Anterior cingulate cortex (tissue), 58 donors: ENCODE measurements at regions not wholly inside any gene's neighbourhood (a gene's known extent, or its start where the extent isn't known, plus 50 kb on each side); places are given as distances from the start of the nearest gene placed in this dataset.
A peak's percentile ranks its signal among the peaks of the same experiment; 100 is the strongest.

Source experiments
- DNase-seq, 58 donors: peaks; one replicate each; lab custom pipeline; 2025; lab: John Stamatoyannopoulos, UW

DNA sequence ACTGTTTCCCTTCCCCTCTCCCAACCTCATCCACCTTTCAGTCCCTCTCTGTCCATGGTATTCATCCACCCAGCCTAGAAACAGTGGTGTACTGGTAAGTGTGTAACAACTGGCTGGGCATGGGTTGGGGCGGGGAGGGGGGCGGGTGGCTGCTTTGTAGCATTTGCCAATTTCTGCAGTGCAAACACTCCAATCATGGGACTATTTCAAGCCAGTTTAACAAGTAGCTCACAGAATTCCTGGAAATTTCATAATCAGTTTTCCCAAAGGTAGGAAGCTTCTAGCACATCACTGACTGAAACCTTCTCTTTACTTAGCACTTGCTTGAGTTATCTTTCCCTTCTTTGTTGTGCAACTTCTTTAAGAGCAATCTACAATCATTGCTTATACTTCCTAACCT lies 100.8 kb upstream of the WASF3 start:
- no peak for DNase-seq

DNA sequence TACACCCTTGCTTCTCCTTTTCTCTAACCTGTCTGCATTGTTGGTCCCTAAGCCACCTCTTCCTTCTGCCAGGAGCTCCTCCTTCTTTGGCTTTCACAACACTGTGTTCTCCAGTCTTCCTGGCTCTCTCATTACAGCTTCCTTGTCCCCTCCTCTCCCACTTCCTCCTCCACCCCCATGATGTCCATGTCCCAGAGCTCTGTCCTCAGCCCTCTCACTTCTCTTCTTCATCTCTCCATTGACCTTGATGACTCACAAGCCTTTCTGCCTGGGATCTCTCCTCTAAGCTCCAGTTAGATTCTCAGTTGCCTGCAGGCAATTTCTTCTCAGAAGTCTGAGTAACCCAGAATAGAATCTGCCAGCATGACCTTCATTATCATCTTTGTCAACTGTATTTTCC lies 100.3 kb upstream of the WASF3 start:
- DNase-seq: no peak

DNA sequence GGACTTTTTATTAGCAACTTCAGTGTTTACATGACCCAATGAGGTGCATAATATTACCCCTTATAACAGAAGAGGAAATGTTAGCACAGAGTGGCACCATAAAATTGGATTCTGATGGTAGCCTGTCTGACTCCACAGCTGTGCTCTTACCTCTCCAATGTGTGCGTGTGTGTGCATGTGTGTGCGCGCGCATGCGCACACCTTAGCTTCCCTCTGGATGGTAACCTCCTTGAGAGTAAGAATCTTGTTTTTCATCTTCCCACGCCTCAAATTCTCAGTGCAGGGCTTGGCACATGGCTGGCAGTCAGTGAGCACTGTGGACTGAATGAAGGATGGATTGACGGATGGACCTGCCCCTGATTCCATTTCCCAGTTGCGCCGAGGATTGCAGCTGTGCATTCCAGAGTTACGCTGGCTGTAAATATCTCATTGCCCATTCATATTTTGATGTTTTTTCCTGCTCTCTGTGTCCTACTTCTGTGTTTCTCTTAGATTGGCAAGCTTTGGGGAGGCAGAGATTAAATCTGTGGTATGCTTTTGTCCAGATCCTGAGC lies 99.2 kb upstream of the WASF3 start:
- DNase-seq: peak in 3 of 58 donors; percentile 9 to 16 (median 15)

DNA sequence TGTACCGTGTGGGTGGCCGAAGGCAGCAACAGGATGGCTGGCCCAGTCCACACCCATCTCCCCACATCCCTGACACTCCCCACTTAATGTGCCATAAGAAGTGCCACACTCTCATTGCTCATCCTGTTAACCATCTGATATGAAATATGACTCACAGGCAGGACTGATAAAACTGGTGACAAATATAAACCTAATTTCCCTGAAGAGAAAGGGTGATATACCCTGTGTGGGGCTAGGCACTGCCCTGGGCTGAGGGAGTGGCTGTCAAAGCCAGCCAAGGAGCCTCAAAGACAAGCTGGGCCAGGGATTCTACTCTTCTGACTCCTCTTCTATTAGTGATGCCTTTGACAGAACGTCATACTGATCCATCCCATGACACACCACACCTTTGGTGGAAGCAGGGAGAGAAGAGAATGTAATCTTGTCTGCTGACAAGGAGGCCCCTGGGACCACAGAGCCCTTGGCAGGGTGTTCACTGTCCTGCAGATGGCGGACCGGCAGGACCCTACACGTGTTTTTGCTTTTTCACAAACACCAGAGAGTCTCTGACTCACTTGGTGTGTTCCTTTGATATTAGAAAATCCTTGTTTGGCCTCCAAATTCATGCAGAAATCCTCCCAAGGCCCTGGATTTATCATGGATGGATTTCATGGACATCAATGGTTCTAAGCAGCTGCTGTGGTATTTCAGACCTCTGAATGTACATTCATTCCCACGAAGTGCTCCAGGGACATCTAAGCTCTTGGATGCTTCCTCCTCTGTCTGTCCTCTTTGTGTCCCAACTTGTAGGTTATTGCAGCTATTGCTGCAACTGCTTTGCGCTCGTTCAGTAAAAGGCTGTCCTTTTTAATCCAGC lies 98.0 kb upstream of the WASF3 start:
- DNase-seq: no peak

DNA sequence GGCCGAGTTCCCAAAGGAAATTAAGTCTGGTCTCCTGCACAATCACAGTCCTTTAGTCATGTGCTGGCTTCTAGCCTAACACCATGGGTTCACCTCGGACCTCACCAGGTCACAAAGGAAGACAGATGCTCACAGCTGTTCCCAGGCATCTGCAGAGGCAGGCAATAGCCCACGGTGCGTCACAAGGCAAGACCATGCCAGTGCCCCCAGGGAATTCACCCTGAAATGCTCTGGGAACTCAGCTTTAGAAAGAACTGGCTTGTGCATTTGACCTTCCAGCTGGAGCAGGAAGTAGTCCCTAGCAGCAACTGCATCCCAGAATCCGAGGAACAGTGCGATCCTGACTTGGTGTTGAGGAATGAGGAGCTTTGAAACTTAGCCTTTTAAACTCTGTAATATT lies 96.8 kb upstream of the WASF3 start:
- DNase-seq: no peak

DNA sequence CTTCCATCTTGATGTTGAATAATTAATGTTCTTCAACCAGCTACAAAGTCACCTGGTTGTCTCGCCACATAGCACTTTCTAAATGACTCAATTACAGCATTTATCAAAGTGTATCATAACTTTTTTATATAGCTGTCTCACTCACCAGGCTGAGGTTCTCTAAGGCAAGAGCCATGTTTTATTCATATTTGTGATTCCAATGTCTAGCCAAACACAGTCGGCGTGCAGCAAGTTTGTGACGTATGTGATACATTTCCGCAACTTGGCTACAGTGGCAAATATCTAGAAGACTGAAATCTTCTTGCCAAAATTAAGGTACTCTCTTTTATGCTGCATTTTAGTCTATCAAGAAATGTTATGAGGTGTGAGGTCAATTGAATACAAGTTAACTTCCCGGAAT lies 94.2 kb upstream of the WASF3 start:
- DNase-seq: no peak

DNA sequence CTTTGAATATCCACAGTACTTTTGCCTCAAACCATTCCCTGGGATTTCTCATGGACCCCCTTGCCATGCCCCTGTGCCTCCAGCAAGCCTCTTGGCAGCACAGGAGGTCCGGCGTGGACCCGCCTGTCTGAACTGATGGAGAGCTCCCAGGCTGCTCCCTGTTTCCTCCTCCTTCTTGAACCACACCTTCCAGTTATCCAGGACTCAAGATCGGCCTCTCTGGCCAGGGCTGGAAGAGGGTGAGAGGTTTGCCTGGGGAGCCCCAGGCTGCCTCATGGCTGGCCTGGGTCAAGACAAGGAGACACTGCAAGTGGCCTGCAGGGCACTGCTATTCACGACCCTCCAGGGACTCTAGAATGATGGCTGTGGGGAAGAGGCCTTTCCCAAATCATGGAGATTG lies 93.6 kb upstream of the WASF3 start:
- no peak for DNase-seq

DNA sequence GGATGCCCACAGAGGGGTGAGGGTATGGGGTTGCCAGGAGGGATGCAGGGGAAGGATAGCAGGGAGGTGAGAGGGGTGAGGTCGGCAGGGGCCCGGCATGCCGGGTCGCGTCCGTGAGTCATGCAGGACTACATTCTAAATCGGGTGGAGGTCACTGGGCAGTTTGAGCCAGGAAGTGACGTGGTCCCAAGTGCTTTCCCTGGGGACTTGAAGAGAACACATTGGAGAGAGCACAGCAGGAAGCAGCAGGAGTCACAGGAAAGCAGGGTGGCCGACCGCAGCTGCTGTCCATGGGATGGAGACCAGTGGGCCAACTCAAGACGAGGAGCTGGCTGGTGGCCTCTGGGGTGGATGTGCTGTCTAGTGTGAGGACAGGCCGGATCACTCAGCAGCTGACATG lies 92.0 kb upstream of the WASF3 start:
- DNase-seq: no peak

DNA sequence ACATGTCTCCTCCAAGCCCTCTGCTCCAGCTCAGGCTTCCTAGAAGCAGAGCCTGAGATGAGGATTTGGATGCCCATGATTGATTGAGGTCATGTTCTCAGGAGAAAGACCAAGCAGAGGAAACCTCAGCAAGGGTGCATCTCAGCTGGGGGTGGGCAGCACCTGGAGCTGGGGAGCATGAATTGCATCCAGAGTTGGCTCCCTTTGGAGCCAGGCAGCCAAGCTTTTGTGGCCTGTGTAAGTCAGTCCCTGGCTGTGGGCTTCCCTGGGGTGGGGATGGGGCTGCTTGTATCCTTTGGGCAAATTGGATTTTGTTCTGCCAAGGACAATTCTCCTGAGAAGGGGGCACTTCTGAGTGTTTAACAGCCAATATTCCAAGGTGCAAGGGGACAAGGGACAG lies 91.5 kb upstream of the WASF3 start:
- DNase-seq: no peak

DNA sequence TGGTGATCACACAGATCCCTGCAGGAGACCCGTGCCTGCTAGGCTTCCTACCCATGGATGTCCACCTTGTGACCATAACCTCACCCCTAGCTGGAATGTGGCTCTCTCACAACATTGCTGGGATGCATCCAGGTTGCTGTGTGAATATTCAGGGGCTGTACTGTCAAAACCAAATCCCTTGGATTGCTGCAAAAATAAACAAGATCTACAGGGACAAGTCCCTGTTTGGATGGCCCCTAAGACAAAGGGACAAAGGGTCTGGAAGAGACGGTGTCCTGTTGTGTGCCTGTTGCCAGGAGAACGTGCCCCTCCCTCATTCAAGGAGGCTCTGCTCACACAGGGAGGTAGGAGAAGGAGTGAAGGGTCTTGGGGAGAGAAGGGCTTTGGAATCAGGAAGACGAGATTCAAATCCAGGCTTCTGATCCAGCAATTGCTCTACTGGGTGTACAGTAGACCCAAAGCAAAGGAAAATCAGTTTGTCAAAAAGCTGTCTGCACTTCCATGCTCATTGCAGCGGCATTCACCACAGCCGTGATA lies 89.2 kb upstream of the WASF3 start:
- no peak for DNase-seq

DNA sequence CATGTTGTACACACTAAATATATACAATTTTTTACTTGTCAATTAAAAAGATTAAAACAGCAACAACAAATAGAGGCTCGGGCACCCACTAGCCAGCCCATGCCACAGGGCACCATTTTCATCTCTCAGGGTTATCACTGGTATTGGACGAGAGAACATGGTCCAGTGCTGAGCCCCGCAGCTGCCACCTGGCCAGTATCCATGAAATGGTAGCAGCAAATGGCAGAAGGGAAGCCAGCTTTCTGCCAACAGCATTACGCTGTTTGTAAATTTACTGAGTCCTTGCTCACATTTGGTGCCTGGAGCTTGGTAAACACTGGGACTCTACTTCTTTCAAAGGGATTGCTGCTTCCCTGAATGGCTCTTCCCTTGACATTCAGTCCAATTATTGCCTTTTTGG lies 87.9 kb upstream of the WASF3 start:
- DNase-seq: no peak

DNA sequence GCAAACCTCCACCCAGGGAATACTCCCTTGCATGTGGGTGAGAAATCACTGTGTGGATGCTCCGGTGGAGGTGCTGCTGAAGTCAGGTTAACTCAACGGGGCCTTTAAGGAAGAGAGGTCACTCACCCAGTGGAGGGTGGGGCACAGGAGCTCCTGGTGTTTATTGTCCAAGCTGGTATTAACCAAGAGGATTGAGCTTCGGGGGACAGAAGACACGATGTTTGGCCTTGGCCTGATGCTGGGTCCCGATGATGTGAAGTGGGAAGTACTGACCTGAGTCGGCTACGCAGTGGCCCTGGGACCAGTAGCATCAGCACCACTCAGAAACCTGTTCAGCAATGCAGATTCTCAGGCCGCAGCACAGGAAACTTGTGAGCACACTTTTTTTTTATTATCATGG lies 85.7 kb upstream of the WASF3 start:
- DNase-seq: no peak

DNA sequence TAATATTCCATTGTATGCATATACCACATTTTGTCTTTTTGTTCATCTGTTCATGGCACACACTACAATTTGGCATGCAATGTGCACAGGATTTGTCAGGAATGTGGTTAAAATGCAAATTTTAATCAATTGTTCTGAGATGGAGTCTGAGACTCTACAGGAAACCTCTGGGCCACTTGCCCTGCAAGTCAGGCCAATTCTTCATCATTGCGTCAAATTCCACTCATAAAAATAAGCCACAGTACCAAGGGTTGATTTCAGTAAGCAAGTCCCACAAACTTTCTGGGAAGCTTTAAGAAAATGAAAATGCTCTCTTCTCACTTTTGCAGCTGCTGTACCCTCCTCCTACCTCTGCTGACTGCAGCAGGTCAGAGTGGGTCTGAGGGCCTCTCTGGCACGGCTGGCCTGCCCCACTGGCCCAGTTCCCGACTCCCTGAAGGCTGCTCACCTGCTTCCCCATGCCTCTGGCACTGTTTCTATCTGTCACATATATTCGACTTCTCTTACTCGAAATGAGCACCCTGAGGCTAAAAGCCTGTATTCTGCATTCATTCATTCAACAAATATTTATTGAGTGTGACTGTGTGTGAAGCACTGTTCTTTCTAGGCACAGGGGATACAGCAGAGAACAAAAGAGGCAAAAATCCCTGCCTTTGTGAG lies 83.8 kb upstream of the WASF3 start:
- DNase-seq: no peak

DNA sequence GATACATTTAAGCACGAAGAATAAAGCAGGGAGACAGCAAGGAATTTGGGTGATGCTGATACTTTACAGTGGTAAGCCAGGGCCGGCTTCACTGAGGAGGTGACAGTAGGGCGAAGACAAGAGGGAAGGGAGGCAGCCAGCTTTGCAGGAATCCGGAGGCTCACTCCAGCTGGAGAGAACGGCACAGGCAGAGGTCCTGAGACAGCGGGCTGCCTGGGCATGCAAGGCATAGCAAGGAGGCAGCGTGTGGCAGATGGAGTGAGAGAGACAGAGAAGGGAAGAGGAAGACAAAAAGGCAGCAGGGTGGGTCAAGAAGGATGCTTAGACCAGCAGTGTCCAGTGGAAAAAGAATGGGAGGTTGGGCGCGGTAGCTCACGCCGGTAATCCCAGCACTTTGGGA lies 83.2 kb upstream of the WASF3 start:
- no peak for DNase-seq

DNA sequence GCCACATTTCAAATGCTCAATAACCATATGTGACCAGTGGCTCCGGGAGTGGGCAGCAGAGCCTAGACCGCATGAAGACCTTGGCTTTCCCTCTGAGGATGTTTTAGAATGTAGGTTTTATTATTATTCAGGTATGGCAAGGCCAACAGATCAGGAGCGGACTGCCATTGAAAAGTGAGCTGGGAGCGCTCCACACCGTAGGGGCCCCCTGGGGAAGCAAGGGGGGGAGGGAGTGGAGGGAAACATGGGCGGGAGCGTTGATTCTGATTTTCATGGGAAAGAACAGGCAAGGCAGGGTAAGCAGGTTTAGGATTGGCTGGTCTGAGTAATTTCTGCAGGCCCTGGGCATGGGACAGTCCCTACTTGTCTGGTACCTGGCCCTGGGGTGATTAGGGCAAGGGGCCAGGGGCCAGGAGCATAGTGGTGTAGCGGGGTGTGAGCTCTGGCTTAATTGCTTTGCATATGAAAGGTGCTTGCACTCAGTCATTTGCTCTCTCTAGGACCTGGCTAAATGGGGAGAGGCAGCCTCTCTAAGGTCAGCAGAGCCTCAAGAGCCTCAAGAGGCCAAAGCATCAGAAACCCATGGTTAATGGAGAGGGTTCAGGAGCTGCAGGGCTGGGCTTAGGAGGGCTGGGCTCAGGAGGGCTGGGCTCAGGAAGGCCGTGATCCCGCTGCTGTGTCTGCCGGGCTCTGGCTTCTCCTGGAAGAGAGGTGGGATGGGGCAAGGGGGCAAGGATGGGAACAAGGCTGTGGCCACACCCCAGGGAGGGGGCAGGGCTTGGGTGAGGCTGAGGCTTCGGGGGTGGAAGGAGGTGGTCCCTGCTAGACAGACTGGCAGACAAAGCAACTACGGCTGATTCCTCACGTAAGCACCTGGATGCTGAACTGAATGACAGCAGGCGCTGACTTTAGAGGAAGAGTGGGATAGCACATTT lies 82.0 kb upstream of the WASF3 start:
- no peak for DNase-seq

DNA sequence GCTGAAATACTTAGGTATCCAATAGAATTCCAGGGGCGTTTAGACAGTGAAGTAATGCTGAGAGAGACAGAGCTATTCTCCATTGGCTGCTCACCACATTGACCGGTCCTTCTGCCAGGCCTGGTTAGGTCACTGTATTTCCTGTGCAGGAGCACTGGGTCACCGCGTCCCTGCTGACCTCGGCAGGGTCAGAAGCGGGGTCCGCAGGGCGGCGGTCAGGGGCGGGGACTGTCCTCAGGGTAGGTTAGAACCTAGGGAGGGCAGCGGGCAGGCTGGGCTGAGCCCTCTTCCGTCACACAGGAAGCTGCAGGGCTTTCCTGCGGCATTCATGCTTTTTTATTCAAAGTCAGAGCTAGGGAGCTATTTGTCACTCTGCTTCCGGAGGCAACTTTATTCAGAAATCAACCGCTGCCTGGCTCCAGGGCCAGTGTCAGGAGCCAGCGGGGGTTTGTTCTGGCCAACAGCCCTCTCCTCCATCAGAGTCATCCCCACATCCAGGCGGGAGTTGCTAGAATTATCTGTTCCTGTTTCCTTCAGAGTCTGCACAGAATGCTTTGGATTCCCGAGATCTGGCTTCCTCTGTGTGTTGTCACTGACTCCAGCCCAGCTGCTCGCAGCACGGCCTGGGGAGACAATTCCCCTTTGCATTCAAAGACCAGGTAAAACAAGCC lies 81.2 kb upstream of the WASF3 start:
- DNase-seq: peak in 3 of 58 donors; percentile 25 to 53 (median 29)

DNA sequence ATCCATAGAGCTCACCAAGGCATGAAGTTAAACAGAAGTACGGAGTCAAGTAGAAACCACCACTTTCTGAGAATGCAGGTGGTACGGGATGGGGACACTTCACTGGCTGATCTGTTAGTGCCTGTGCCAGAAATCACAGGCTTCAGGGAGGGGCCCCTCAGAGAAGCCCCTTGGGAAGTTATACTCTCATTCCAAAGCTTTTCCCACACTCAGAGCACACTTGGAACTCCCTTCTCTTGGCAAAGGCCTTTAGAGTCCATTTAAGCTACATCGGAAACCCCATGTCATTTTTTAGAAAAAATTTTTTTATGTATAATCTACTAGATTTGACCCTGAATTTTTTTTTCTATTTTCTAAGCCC lies 80.7 kb upstream of the WASF3 start:
- no peak for DNase-seq

DNA sequence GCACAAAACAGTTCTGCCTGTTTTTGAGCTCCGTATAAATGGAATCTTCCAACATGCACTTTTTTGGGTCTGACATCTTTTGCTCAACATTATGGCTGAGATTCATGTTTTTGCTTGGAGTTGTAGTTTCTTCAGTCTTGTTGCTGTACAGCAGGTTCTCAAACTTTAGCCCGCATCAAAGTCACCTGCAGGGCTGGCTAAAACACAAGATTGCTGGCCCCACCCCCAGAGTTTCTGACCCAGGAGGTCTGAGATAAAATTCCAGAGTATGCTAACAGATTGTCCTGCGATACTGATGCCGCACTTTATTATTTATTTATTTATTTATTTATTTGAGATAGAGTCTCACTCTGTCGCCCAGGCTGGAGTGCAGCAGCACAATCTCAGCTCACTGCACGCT lies 79.8 kb upstream of the WASF3 start:
- no peak for DNase-seq

DNA sequence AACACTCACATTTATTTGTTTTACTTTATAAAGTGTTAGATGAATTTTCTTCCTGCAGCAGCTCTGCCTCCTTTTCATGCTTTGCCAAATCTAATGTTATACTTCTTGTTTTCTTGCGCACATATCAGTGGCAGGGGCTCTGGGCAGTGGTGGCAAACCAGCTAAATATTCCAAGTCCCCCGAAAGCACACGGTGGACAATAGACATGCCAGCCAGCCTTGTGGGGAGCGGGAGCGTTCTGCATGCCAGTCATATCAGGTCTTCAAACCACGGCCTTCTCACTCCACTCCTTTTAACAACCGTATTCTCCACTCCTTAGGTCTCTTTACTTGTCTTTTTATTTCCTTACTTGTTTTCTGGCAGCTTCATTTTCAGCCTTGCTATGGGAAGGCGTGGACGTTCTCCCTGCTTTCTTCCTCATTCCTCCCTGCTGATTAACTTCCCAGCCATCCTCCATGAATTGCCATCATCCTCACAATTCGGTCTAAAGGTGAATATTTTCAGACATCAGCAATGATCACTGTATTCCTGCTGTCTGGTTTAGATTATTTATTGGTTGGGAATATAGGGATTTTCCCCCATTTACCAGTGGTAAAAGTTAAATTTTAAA lies 77.1 kb upstream of the WASF3 start:
- no peak for DNase-seq
